Peyer's patch (tissue), 4 donors: ENCODE measurements at regions not wholly inside any gene's neighbourhood (a gene's known extent, or its start where the extent isn't known, plus 50 kb on each side); places are given as distances from the start of the nearest gene placed in this dataset.

Experiments
- POLR2A ChIP-seq, 2 donors: fragments of 450-650 bp; IDR thresholded peaks; one replicate each; pipeline ENCODE4 v1.5.1; 2017; ENCODE audit warnings: antibody characterized with exemption in 2 of 2, mild to moderate bottlenecking in 2 of 2, moderate library complexity in 2 of 2
- TF ChIP-seq, protein P1 (sequence below), 6 experiments: fragments of 450-650 bp in 4 of 6; fragments of 200-600 bp in 2 of 6; sonication (generic) in 1 of 6; IDR thresholded peaks; one replicate each; pipeline ENCODE4 v1.5.1; 2017 to 2019; ENCODE audit warnings: antibody characterized with exemption in 6 of 6, mild to moderate bottlenecking in 3 of 6, moderate library complexity in 1 of 6

- TF ChIP-seq, protein P1, sequence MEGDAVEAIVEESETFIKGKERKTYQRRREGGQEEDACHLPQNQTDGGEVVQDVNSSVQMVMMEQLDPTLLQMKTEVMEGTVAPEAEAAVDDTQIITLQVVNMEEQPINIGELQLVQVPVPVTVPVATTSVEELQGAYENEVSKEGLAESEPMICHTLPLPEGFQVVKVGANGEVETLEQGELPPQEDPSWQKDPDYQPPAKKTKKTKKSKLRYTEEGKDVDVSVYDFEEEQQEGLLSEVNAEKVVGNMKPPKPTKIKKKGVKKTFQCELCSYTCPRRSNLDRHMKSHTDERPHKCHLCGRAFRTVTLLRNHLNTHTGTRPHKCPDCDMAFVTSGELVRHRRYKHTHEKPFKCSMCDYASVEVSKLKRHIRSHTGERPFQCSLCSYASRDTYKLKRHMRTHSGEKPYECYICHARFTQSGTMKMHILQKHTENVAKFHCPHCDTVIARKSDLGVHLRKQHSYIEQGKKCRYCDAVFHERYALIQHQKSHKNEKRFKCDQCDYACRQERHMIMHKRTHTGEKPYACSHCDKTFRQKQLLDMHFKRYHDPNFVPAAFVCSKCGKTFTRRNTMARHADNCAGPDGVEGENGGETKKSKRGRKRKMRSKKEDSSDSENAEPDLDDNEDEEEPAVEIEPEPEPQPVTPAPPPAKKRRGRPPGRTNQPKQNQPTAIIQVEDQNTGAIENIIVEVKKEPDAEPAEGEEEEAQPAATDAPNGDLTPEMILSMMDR (IDR thresholded peaks at IDR 0.05) = no peak
- no peak for TF ChIP-seq POLR2A (IDR thresholded peaks at IDR 0.05)
Observed at GRCh38 chr11:104614961-104615360, 283.3 kb downstream of the CASP12 start.
